ENCODE measurements at regions not wholly inside any gene's neighbourhood (a gene's known extent, or its start where the extent isn't known, plus 50 kb on each side); places are given as distances from the start of the nearest gene placed in this dataset.

DNA sequence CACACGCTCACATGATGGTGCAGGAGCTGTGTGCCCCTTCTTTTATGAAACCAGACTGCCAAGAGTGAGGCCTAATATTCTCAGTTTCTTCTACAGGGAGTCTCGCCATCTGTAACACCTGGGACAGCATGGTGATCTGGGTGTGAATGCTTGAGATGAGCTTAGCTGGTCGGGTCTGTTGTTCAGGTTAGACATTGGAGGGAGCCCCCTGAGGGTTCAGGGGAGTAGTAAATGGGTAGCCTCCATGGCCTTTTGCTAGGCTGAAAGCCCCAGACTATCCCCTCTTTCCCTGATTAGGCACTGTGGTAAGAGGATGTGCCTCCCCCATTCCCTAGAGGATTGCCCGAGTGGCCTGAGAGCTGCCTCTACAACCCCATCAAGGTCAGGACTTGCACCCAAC is 1916.1 kb downstream of the PCDH9 start (continued):
- TF ChIP-seq MTA3 (IDR thresholded peaks at IDR 0.05; ENCODE audit: borderline replicate concordance, low read length), result no peak
- no peak for TF ChIP-seq JUNB (IDR thresholded peaks at IDR 0.05)
- no peak for TF ChIP-seq SMARCA5 (IDR thresholded peaks at IDR 0.05)
- TF ChIP-seq NBN (IDR thresholded peaks at IDR 0.05), result no peak
- TF ChIP-seq, protein P1, sequence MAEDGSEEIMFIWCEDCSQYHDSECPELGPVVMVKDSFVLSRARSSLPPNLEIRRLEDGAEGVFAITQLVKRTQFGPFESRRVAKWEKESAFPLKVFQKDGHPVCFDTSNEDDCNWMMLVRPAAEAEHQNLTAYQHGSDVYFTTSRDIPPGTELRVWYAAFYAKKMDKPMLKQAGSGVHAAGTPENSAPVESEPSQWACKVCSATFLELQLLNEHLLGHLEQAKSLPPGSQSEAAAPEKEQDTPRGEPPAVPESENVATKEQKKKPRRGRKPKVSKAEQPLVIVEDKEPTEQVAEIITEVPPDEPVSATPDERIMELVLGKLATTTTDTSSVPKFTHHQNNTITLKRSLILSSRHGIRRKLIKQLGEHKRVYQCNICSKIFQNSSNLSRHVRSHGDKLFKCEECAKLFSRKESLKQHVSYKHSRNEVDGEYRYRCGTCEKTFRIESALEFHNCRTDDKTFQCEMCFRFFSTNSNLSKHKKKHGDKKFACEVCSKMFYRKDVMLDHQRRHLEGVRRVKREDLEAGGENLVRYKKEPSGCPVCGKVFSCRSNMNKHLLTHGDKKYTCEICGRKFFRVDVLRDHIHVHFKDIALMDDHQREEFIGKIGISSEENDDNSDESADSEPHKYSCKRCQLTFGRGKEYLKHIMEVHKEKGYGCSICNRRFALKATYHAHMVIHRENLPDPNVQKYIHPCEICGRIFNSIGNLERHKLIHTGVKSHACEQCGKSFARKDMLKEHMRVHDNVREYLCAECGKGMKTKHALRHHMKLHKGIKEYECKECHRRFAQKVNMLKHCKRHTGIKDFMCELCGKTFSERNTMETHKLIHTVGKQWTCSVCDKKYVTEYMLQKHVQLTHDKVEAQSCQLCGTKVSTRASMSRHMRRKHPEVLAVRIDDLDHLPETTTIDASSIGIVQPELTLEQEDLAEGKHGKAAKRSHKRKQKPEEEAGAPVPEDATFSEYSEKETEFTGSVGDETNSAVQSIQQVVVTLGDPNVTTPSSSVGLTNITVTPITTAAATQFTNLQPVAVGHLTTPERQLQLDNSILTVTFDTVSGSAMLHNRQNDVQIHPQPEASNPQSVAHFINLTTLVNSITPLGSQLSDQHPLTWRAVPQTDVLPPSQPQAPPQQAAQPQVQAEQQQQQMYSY (CRISPR knock-in tag; IDR thresholded peaks at IDR 0.05), result no peak
- TF ChIP-seq NFXL1 (IDR thresholded peaks at IDR 0.05; ENCODE audit: borderline replicate concordance), result no peak

DNA sequence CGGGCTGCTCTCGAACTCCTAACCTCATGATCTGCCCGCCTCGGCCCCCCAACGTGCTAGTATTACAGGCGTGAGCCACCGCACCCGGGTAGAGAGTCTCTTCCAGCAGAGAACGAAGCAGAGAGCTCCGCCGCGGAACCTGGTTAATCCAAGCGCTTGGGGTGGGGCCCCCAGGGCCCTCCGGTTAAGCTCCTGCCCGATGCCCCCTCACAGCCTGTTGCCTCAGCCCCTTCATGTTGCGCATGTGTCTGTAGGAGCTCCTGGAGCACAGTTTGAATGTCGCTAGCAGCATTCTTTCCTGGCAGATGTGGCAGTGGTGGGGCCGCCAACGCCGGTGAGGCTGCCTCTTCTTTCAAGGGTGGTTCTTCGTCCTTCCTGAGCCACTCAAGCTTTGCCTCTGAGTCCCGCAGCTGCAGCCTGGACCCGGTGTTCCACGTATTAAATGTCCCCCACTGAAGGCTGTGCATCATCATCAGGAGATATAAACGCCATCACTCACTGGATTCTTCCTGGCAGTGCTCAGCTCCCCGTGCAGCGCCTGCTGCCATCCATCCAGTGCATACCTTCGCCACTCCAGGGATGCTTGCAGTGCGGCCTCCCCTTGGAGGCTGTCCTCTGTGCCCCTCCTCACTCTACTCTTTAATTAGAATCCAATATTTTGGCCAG is 1919.3 kb downstream of the PCDH9 start:
- 41% methylated on average over 29 of the region's 29 CpGs for WGBS (ENCODE audit: insufficient coverage, insufficient replicate concordance, low lambda C conversion rate, missing lambda C conversion rate)
- H2AFZ ChIP-seq (ENCODE audit: control insufficient read depth, low read depth, low read length), result no peak overlapping the region
- no peak overlapping the region for H3K4me2 ChIP-seq (ENCODE audit: control insufficient read depth, insufficient read depth)
- H3K4me1 ChIP-seq (ENCODE audit: control insufficient read depth, insufficient read depth, low read length), result no peaks in the 10 kb centered on the region
- no peak overlapping the region for H3K27ac ChIP-seq (ENCODE audit: control insufficient read depth, insufficient read depth)
- intact Hi-C loops (cut with micrococcal nuclease; ENCODE audit: unreplicated experiment) (no loop called here), in situ Hi-C loops (cut with MboI) (no loop called here)
- FAIRE-seq (no peak), ATAC-seq (no peak), DNase-seq (ENCODE audit: low read depth, low spot score) (no peak)
- H3K27me3 ChIP-seq (replicated peaks in 1 of 2; ENCODE audit: control insufficient read depth in 2 of 2, insufficient read depth in 2 of 2, low read length in 1 of 2), result no peaks in the 10 kb centered on the region
- no peaks in the 10 kb centered on the region for H3K9me3 ChIP-seq (replicated peaks; ENCODE audit: control insufficient read depth, insufficient read depth, low read length)
- ChIA-PET RAD21 (ENCODE audit: unreplicated experiment) (no interaction called here), SMC1A (ENCODE audit: uncharacterized antibody, unreplicated experiment) (interaction anchor here (2.2 kb wide), 1 partner anchor 10 kb away, joined by 6 read pairs; no protein-coding TSS in a partner anchor), POLR2A (no interaction called here), CTCF (no interaction called here)
- H3K79me2 ChIP-seq (ENCODE audit: control insufficient read depth, insufficient read depth, low read length), result no peaks in the 10 kb centered on the region
- H4K20me1 ChIP-seq (ENCODE audit: control insufficient read depth, insufficient read depth), result no peaks in the 10 kb centered on the region
- H3K36me3 ChIP-seq (ENCODE audit: control insufficient read depth in 2 of 2, insufficient read depth in 2 of 2, low read length in 1 of 2), result no peaks in the 10 kb centered on the region
- no TSS peak for BruUV-seq (replicated peaks)
- TF ChIP-seq RELA (IDR thresholded peaks at IDR 0.05; ENCODE audit: borderline replicate concordance, partially characterized antibody), result no peak
- TF ChIP-seq IKZF2 (IDR thresholded peaks at IDR 0.05), result no peak
- TF ChIP-seq, protein P2, sequence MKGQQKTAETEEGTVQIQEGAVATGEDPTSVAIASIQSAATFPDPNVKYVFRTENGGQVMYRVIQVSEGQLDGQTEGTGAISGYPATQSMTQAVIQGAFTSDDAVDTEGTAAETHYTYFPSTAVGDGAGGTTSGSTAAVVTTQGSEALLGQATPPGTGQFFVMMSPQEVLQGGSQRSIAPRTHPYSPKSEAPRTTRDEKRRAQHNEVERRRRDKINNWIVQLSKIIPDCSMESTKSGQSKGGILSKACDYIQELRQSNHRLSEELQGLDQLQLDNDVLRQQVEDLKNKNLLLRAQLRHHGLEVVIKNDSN (IDR thresholded peaks at IDR 0.05; ENCODE audit: borderline replicate concordance, extremely low read length, insufficient read depth, low read depth, low read length), result no peak
- TF ChIP-seq NR2F1 (conservative IDR thresholded peaks at IDR 0.05), result no peak
- no peak for TF ChIP-seq POU2F2 (IDR thresholded peaks at IDR 0.05; ENCODE audit: borderline replicate concordance, low read depth, low read length)
- TF ChIP-seq, protein P3, sequence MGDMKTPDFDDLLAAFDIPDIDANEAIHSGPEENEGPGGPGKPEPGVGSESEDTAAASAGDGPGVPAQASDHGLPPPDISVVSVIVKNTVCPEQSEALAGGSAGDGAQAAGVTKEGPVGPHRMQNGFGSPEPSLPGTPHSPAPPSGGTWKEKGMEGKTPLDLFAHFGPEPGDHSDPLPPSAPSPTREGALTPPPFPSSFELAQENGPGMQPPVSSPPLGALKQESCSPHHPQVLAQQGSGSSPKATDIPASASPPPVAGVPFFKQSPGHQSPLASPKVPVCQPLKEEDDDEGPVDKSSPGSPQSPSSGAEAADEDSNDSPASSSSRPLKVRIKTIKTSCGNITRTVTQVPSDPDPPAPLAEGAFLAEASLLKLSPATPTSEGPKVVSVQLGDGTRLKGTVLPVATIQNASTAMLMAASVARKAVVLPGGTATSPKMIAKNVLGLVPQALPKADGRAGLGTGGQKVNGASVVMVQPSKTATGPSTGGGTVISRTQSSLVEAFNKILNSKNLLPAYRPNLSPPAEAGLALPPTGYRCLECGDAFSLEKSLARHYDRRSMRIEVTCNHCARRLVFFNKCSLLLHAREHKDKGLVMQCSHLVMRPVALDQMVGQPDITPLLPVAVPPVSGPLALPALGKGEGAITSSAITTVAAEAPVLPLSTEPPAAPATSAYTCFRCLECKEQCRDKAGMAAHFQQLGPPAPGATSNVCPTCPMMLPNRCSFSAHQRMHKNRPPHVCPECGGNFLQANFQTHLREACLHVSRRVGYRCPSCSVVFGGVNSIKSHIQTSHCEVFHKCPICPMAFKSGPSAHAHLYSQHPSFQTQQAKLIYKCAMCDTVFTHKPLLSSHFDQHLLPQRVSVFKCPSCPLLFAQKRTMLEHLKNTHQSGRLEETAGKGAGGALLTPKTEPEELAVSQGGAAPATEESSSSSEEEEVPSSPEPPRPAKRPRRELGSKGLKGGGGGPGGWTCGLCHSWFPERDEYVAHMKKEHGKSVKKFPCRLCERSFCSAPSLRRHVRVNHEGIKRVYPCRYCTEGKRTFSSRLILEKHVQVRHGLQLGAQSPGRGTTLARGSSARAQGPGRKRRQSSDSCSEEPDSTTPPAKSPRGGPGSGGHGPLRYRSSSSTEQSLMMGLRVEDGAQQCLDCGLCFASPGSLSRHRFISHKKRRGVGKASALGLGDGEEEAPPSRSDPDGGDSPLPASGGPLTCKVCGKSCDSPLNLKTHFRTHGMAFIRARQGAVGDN (IDR thresholded peaks at IDR 0.05), result no peak
- no peak for TF ChIP-seq CBX3 (IDR thresholded peaks at IDR 0.05; ENCODE audit: borderline replicate concordance, low read depth)
- TF ChIP-seq IRF4 (IDR thresholded peaks at IDR 0.05; ENCODE audit: low read depth, low read length), result no peak
- no peak overlapping the region for H3K4me3 ChIP-seq
- no peak overlapping the region for H3K9ac ChIP-seq (ENCODE audit: control insufficient read depth, insufficient read depth, low read length)
